MM.1S (cell line): ENCODE measurements at regions not wholly inside any gene's neighbourhood (a gene's known extent, or its start where the extent isn't known, plus 50 kb on each side); places are given as distances from the start of the nearest gene placed in this dataset.
"Not testable (repeated sequence)": the region's sequence is repeated elsewhere in the genome, so short reads cannot be mapped to it uniquely, and the experiment has no call there.

Experiments
- DNase-seq: peaks from one replicate; pipeline ENCODE4 v3.0.0-alpha.2; 2015
- H2AFZ ChIP-seq: fragments of 300-600 bp; sonication (generic); 2 replicates; pipeline ENCODE4 v1.6.0; 2016; ENCODE audit warnings: antibody characterized with exemption, low read length
- H3F3A ChIP-seq: fragments of 300-600 bp; sonication (generic); 2 replicates; pipeline ENCODE4 v1.6.1; 2016; ENCODE audit warnings: mild to moderate bottlenecking, antibody characterized with exemption, low read length, moderate library complexity, mixed read lengths; ENCODE audit not compliant: insufficient read depth
- H3K27ac ChIP-seq: fragments of 300-600 bp; sonication (generic); 2 replicates; pipeline ENCODE4 v1.5.1; 2016; ENCODE audit warnings: mild to moderate bottlenecking, low read length
- H3K27me3 ChIP-seq: fragments of 300-600 bp; sonication (generic); replicated peaks from 2 replicates; pipeline ENCODE4 v1.6.0; 2016; ENCODE audit warnings: low read length; ENCODE audit not compliant: insufficient read depth
- H3K36me3 ChIP-seq: fragments of 300-600 bp; sonication (generic); replicated peaks from 2 replicates; pipeline ENCODE4 v1.6.1; 2016; ENCODE audit warnings: mild to moderate bottlenecking, low read length, mixed read lengths; ENCODE audit not compliant: insufficient read depth
- H3K4me1 ChIP-seq: fragments of 300-600 bp; sonication (generic); 2 replicates; pipeline ENCODE4 v1.6.1; 2016; ENCODE audit warnings: low read length, mixed read lengths
- H3K4me2 ChIP-seq: fragments of 300-600 bp; sonication (generic); 2 replicates; pipeline ENCODE4 v1.6.0; 2016; ENCODE audit warnings: low read depth, low read length
- H3K4me3 ChIP-seq: fragments of 300-600 bp; sonication (generic); 2 replicates; pipeline ENCODE4 v1.5.1; 2016; ENCODE audit warnings: low read length, mixed read lengths
- H3K79me2 ChIP-seq: fragments of 300-600 bp; sonication (generic); 2 replicates; pipeline ENCODE4 v1.6.1; 2016; ENCODE audit warnings: mixed run types, low read length, mixed read lengths
- H3K9ac ChIP-seq: fragments of 300-600 bp; sonication (generic); 2 replicates; pipeline ENCODE4 v1.6.1; 2016; ENCODE audit warnings: low read length, mixed read lengths
- H3K9me2 ChIP-seq: fragments of 300-600 bp; sonication (generic); replicated peaks from 2 replicates; pipeline ENCODE4 v1.6.1; 2016; ENCODE audit warnings: mild to moderate bottlenecking, low read length, mixed read lengths; ENCODE audit not compliant: insufficient read depth
- H3K9me3 ChIP-seq: fragments of 300-600 bp; sonication (generic); replicated peaks from 2 replicates; pipeline ENCODE4 v1.6.1; 2016; ENCODE audit warnings: mild to moderate bottlenecking, low read length, mixed read lengths; ENCODE audit not compliant: insufficient read depth
- H4K20me1 ChIP-seq: fragments of 300-600 bp; sonication (generic); 2 replicates; pipeline ENCODE4 v1.6.1; 2016; ENCODE audit warnings: mild to moderate bottlenecking, low read length, moderate library complexity, mixed read lengths; ENCODE audit not compliant: insufficient read depth
- CTCF ChIP-seq: fragments of 300-600 bp; sonication (generic); IDR thresholded peaks from 2 replicates; pipeline ENCODE4 v1.5.1; 2016; ENCODE audit warnings: antibody characterized with exemption, low read length, mixed read lengths
- EZH2 ChIP-seq: fragments of 300-600 bp; sonication (generic); optimal IDR thresholded peaks from 2 replicates; pipeline ENCODE3; 2017; ENCODE audit warnings: low read depth, mild to moderate bottlenecking, antibody characterized with exemption, low read length, mixed read lengths
- EZH2phosphoT487 ChIP-seq: fragments of 300-600 bp; sonication (generic); IDR thresholded peaks from 2 replicates; pipeline ENCODE4 v1.6.1; 2018; ENCODE audit warnings: antibody characterized with exemption, low read length

GRCh38 chr4:29326816-29327215 is 1393.4 kb upstream of the PCDH7 start:
- H4K20me1 ChIP-seq, result no peaks in the 10 kb centered on the region
- no peaks in the 10 kb centered on the region for H3K4me1 ChIP-seq
- no peak overlapping the region for H3K4me2 ChIP-seq
- no peaks in the 10 kb centered on the region for H3K36me3 ChIP-seq
- no peaks in the 10 kb centered on the region for H3F3A ChIP-seq
- no peak overlapping the region for H3K4me3 ChIP-seq
- DNase-seq, result no peak
- no peak for TF ChIP-seq EZH2
- no peaks in the 10 kb centered on the region for H3K9me3 ChIP-seq
- no peaks in the 10 kb centered on the region for H3K79me2 ChIP-seq
- no peaks in the 10 kb centered on the region for H3K27me3 ChIP-seq
- no peaks in the 10 kb centered on the region for H3K9me2 ChIP-seq
- H2AFZ ChIP-seq, result no peak overlapping the region
- no peak overlapping the region for H3K27ac ChIP-seq
- no peak overlapping the region for H3K9ac ChIP-seq

- Histone ChIP-seq H3K9me3 (no peaks in the 10 kb centered on the region), H3K79me2 (no peaks in the 10 kb centered on the region), H3K4me2 (no peak overlapping the region), H3K4me3 (no peak overlapping the region), H3K27ac (no peak overlapping the region), H4K20me1 (no peaks in the 10 kb centered on the region), H3F3A (no peaks in the 10 kb centered on the region), H3K9ac (no peak overlapping the region), H3K4me1 (no peaks in the 10 kb centered on the region), H3K27me3 (no peaks in the 10 kb centered on the region), H2AFZ (no peak overlapping the region), H3K36me3 (no peaks in the 10 kb centered on the region), H3K9me2 (no peaks in the 10 kb centered on the region)
- no peak for DNase-seq
- TF ChIP-seq EZH2 (no peak), EZH2phosphoT487 (no peak), CTCF (no peak)
Measured at GRCh38 chr4:29336861-29337260, 1383.3 kb upstream of the PCDH7 start.

GRCh38 chr4:29372971-29373370 is 1347.2 kb upstream of the PCDH7 start:
- no peak for DNase-seq
- no peaks in the 10 kb centered on the region for H3K9me3 ChIP-seq
- TF ChIP-seq CTCF, result no peak
- no peak for TF ChIP-seq EZH2phosphoT487
- no peak for TF ChIP-seq EZH2

GRCh38 chr4:29375716-29376115 is 1344.5 kb upstream of the PCDH7 start:
- H3K9ac ChIP-seq, result no peak overlapping the region
- H3K36me3 ChIP-seq, result no peaks in the 10 kb centered on the region
- no peaks in the 10 kb centered on the region for H3F3A ChIP-seq
- no peaks in the 10 kb centered on the region for H3K27me3 ChIP-seq
- no peaks in the 10 kb centered on the region for H3K9me2 ChIP-seq
- no peaks in the 10 kb centered on the region for H3K79me2 ChIP-seq
- no peak overlapping the region for H3K4me3 ChIP-seq
- H3K4me2 ChIP-seq, result no peak overlapping the region
- TF ChIP-seq EZH2 (no peak), CTCF (no peak), EZH2phosphoT487 (no peak)
- H2AFZ ChIP-seq, result no peak overlapping the region
- no peaks in the 10 kb centered on the region for H4K20me1 ChIP-seq
- no peak overlapping the region for H3K27ac ChIP-seq
- H3K9me3 ChIP-seq, result no peaks in the 10 kb centered on the region
- H3K4me1 ChIP-seq, result no peaks in the 10 kb centered on the region
- DNase-seq, result no peak

More at GRCh38 chr4:29372971-29373370, 1347.2 kb upstream of the PCDH7 start:
- no peaks in the 10 kb centered on the region for H3K27me3 ChIP-seq
- H3K4me2 ChIP-seq, result no peak overlapping the region
- H3K4me1 ChIP-seq, result no peaks in the 10 kb centered on the region
- no peaks in the 10 kb centered on the region for H4K20me1 ChIP-seq
- no peak overlapping the region for H2AFZ ChIP-seq
- no peaks in the 10 kb centered on the region for H3K36me3 ChIP-seq
- no peak overlapping the region for H3K27ac ChIP-seq
- H3F3A ChIP-seq, result no peaks in the 10 kb centered on the region
- H3K9me2 ChIP-seq, result no peaks in the 10 kb centered on the region
- no peaks in the 10 kb centered on the region for H3K79me2 ChIP-seq
- H3K9ac ChIP-seq, result no peak overlapping the region
- H3K4me3 ChIP-seq, result no peak overlapping the region

- not testable (repeated sequence) for H3K4me3 ChIP-seq, DNase-seq, H3K9me3 ChIP-seq, H4K20me1 ChIP-seq, H3K9ac ChIP-seq, H3K27ac ChIP-seq, H3K36me3 ChIP-seq, H3K9me2 ChIP-seq, H3K79me2 ChIP-seq, H3F3A ChIP-seq, H3K4me1 ChIP-seq, H3K4me2 ChIP-seq, H2AFZ ChIP-seq, H3K27me3 ChIP-seq
Measured at GRCh38 chr4:29378237-29378636, 1341.9 kb upstream of the PCDH7 start.
